OCI-LY3 (cell line): ENCODE measurements at regions not wholly inside any gene's neighbourhood (a gene's known extent, or its start where the extent isn't known, plus 50 kb on each side); places are given as distances from the start of the nearest gene placed in this dataset.

Experiments used
- H2AFZ ChIP-seq: fragments of 200-600, 300-600 bp; shearing (Covaris generic); 2 replicates; pipeline ENCODE4 v1.6.0; 2014; ENCODE audit warnings: antibody characterized with exemption, low read depth, low read length
- H3K27ac ChIP-seq: fragments of 200-600, 300-600 bp; sonication (generic); 2 replicates; pipeline ENCODE4 v1.5.1; 2014; ENCODE audit warnings: mild to moderate bottlenecking, low read length, moderate library complexity, mixed read lengths
- H3K27me3 ChIP-seq: fragments of 200-600, 300-600 bp; sonication (generic); 2 replicates; pipeline ENCODE4 v1.6.1; 2014; ENCODE audit warnings: low read depth, low read length, mixed read lengths
- H3K36me3 ChIP-seq: fragments of 200-600, 300-600 bp; sonication (generic); replicated peaks from 2 replicates; pipeline ENCODE3; 2014; ENCODE audit warnings: low read depth, low read length, mixed read lengths
- H3K4me1 ChIP-seq: fragments of 300-600, 200-600 bp; sonication (generic); 2 replicates; pipeline ENCODE4 v1.6.1; 2014; ENCODE audit warnings: low read length, mixed read lengths
- H3K4me2 ChIP-seq: fragments of 200-600, 300-600 bp; sonication (generic); 2 replicates; pipeline ENCODE4 v1.6.1; 2014; ENCODE audit warnings: low read length, mixed read lengths
- H3K4me3 ChIP-seq: fragments of 300-600, 200-600 bp; sonication (generic); 2 replicates; pipeline ENCODE4 v1.5.1; 2014; ENCODE audit warnings: antibody characterized with exemption, mild to moderate bottlenecking, low read length, moderate library complexity
- H3K79me2 ChIP-seq: fragments of 300-600, 200-600 bp; shearing (Covaris generic); 2 replicates; pipeline ENCODE4 v1.6.1; 2014; ENCODE audit warnings: mild to moderate bottlenecking, low read length, mixed read lengths
- H3K9ac ChIP-seq: fragments of 300-600, 200-600 bp; shearing (Covaris generic); 2 replicates; pipeline ENCODE4 v1.6.0; 2014; ENCODE audit warnings: mild to moderate bottlenecking, low read length, moderate library complexity
- H3K9me3 ChIP-seq: fragments of 200-600, 300-600 bp; shearing (Covaris generic); 2 replicates; pipeline ENCODE4 v1.6.1; 2014; ENCODE audit warnings: low read length, mixed read lengths; ENCODE audit not compliant: insufficient read depth
- H4K20me1 ChIP-seq: fragments of 200-600, 300-600 bp; sonication (generic); 2 replicates; pipeline ENCODE4 v1.6.1; 2016; ENCODE audit warnings: low read length, mixed read lengths; ENCODE audit not compliant: insufficient read depth
- CTCF ChIP-seq: fragments of 200-600, 300-600 bp; sonication (generic); IDR thresholded peaks from 2 replicates; pipeline ENCODE4 v1.5.1; 2014; ENCODE audit warnings: antibody characterized with exemption, low read length, low read depth
- EZH2phosphoT487 ChIP-seq: fragments of 200-600 bp; shearing (Covaris generic); IDR thresholded peaks from 2 replicates; pipeline ENCODE4 v1.6.1; 2018; ENCODE audit warnings: antibody characterized with exemption, mixed run types, low read depth

- TF ChIP-seq EZH2phosphoT487 (no peak), CTCF (no peak)
- H3K4me2 ChIP-seq = no peak overlapping the region
- peaks cover 6% of the 10 kb centered on the region for H3K9me3 ChIP-seq
- no peaks in the 10 kb centered on the region for H3K79me2 ChIP-seq
- no peak overlapping the region for H2AFZ ChIP-seq
- H3K27ac ChIP-seq = no peak overlapping the region
- no peak overlapping the region for H3K4me3 ChIP-seq
- H3K9ac ChIP-seq = no peak overlapping the region
- no peaks in the 10 kb centered on the region for H3K36me3 ChIP-seq
- no peaks in the 10 kb centered on the region for H3K27me3 ChIP-seq
- no peaks in the 10 kb centered on the region for H3K4me1 ChIP-seq
- H4K20me1 ChIP-seq = no peaks in the 10 kb centered on the region
Observed at GRCh38 chr4:10856271-10856782, 171.8 kb upstream of the CLNK start.

GRCh38 chr4:10853196-10853595 is 168.6 kb upstream of the CLNK start:
- Histone ChIP-seq H3K79me2 (no peaks in the 10 kb centered on the region), H3K36me3 (no peaks in the 10 kb centered on the region), H3K4me2 (no peak overlapping the region), H2AFZ (no peak overlapping the region), H3K27ac (no peak overlapping the region), H4K20me1 (no peaks in the 10 kb centered on the region), H3K4me3 (no peak overlapping the region), H3K4me1 (no peaks in the 10 kb centered on the region), H3K9me3 (peaks cover 6% of the 10 kb centered on the region), H3K9ac (no peak overlapping the region), H3K27me3 (no peaks in the 10 kb centered on the region)
- TF ChIP-seq EZH2phosphoT487 (no peak), CTCF (no peak)

- Histone ChIP-seq H3K27me3 (no peaks in the 10 kb centered on the region), H3K4me1 (0 out of 2 replicates have a peak, but pooled peaks cover 2% of the 10 kb centered on the region)
Observed at GRCh38 chr4:10841697-10842096, 157.1 kb upstream of the CLNK start.

GRCh38 chr4:10837151-10837550 is 152.6 kb upstream of the CLNK start:
- H3K4me3 ChIP-seq = no peak overlapping the region
- peaks cover 3% of the 10 kb centered on the region for H3K36me3 ChIP-seq
- H3K4me2 ChIP-seq = no peak overlapping the region
- no peaks in the 10 kb centered on the region for H3K27me3 ChIP-seq
- H3K27ac ChIP-seq = no peak overlapping the region
- peaks cover 15% of the 10 kb centered on the region for H3K4me1 ChIP-seq
- no peaks in the 10 kb centered on the region for H4K20me1 ChIP-seq
- no peak overlapping the region for H3K9ac ChIP-seq
- H3K79me2 ChIP-seq = no peaks in the 10 kb centered on the region
- H2AFZ ChIP-seq = no peak overlapping the region
- no peak for TF ChIP-seq EZH2phosphoT487
- TF ChIP-seq CTCF = no peak
- no peaks in the 10 kb centered on the region for H3K9me3 ChIP-seq

More at GRCh38 chr4:10841697-10842096, 157.1 kb upstream of the CLNK start:
- Histone ChIP-seq H2AFZ (no peak overlapping the region), H3K36me3 (no peaks in the 10 kb centered on the region), H3K79me2 (no peaks in the 10 kb centered on the region), H3K9me3 (no peaks in the 10 kb centered on the region), H3K27ac (no peak overlapping the region), H4K20me1 (no peaks in the 10 kb centered on the region), H3K4me3 (no peak overlapping the region), H3K4me2 (no peak overlapping the region), H3K9ac (no peak overlapping the region)
- TF ChIP-seq CTCF = no peak
- TF ChIP-seq EZH2phosphoT487 = no peak
